Panc1 (cell line): ENCODE measurements at regions not wholly inside any gene's neighbourhood (a gene's known extent, or its start where the extent isn't known, plus 50 kb on each side); places are given as distances from the start of the nearest gene placed in this dataset.

Experiments
- ATAC-seq: fragments of 200-7000 bp; cut with Tn5 transposase; 2 replicates; pipeline ENCODE4 v1.9.1; 2020; ENCODE audit warnings: mild to moderate bottlenecking, moderate library complexity
- BruUV-seq: library from RNA; stranded (reverse); fragments of 400-500 nt; replicated peaks from 2 replicates; lab custom pipeline; 2021; lab: Mats Ljungman, UMichigan
- CTCF ChIA-PET: fragments of 300-600 bp; sonication (Branson Sonifier 250); formaldehyde crosslinking; loops from one replicate; lab custom pipeline; 2022; ENCODE audit warnings: antibody characterized with exemption; lab: Charles Lee
- POLR2A ChIA-PET: fragments of 300-600 bp; sonication (Branson Sonifier 250); formaldehyde crosslinking; loops from one replicate; lab custom pipeline; 2022; ENCODE audit warnings: antibody characterized with exemption; lab: Charles Lee
- DNase-seq: peaks from one replicate; pipeline ENCODE4 v3.0.0-alpha.2; 2010; ENCODE audit warnings: low read depth, low spot score
- H3K27ac ChIP-seq: 2 replicates; pipeline ENCODE4 v1.5.1; 2011; ENCODE audit warnings: mild to moderate bottlenecking, low read length, inconsistent platforms
- H3K27me3 ChIP-seq: fragments of 200-500 bp; sonication (Bioruptor generic); 2 replicates; pipeline ENCODE4 v1.6.0; 2014; ENCODE audit warnings: low read length, inconsistent platforms; ENCODE audit not compliant: control insufficient read depth, insufficient read depth
- H3K36me3 ChIP-seq: fragments of 200-500 bp; sonication (Bioruptor generic); 2 replicates; pipeline ENCODE4 v1.5.1; 2014; ENCODE audit warnings: inconsistent platforms, mild to moderate bottlenecking, low read length, moderate library complexity; ENCODE audit not compliant: control insufficient read depth, insufficient read depth
- H3K4me1 ChIP-seq: 2 replicates; pipeline ENCODE4 v1.5.1; 2011; ENCODE audit warnings: inconsistent platforms, mild to moderate bottlenecking, low read length, moderate library complexity; ENCODE audit not compliant: control insufficient read depth, insufficient read depth
- H3K4me3 ChIP-seq, 2 experiments: 2 replicates each; pipeline ENCODE4 v1.5.1; 2011 to 2012; ENCODE audit warnings: low read depth in 2 of 2, low read length in 2 of 2, mild to moderate bottlenecking in 2 of 2, inconsistent platforms in 1 of 2, moderate library complexity in 1 of 2
- H3K9me3 ChIP-seq: fragments of 200-500 bp; sonication (Bioruptor generic); 2 replicates; pipeline ENCODE4 v1.5.1; 2014; ENCODE audit warnings: low read depth, mild to moderate bottlenecking, inconsistent platforms, low read length, moderate library complexity; ENCODE audit not compliant: control insufficient read depth, insufficient read depth
- POLR2AphosphoS5 ChIP-seq: IDR thresholded peaks from 2 replicates; pipeline ENCODE4 v1.6.1; 2012; ENCODE audit warnings: mild to moderate bottlenecking, low read depth, low read length, moderate library complexity
- SIN3A ChIP-seq: IDR thresholded peaks from 2 replicates; pipeline ENCODE4 v1.6.1; 2012; ENCODE audit warnings: low read depth, mild to moderate bottlenecking, low read length, moderate library complexity, borderline replicate concordance; ENCODE audit not compliant: insufficient read depth
- TCF7L2 ChIP-seq: IDR thresholded peaks from 2 replicates; pipeline ENCODE4 v1.6.1; 2011; ENCODE audit warnings: mild to moderate bottlenecking, low read depth, low read length, inconsistent platforms
- in situ Hi-C: cut with HindIII; loops from 2 replicates; pipeline ENCODE4 v1.10.0; 2016; ENCODE audit warnings: low sequenced_read_pairs, low pct_unique_long_range_greater_than_20kb
- intact Hi-C: fragments of 100-400 bp; cut with micrococcal nuclease; formaldehyde crosslinking; loops from one replicate; pipeline ENCODE4 v1.10.0; 2022; ENCODE audit not compliant: unreplicated experiment
- TF ChIP-seq, protein P1 (sequence below), 2 experiments: IDR thresholded peaks; 2 replicates each; pipeline ENCODE4 v1.6.1; 2011 to 2012; ENCODE audit warnings: low read depth in 2 of 2, control low read depth in 1 of 2, low read length in 1 of 2, mild to moderate bottlenecking in 1 of 2, moderate library complexity in 1 of 2; ENCODE audit not compliant: insufficient read depth in 1 of 2
- TF ChIP-seq, protein P2 (sequence below): fragments of 450-650 bp; IDR thresholded peaks from 2 replicates; pipeline ENCODE4 v1.5.1; 2017; ENCODE audit warnings: mild to moderate bottlenecking

DNA sequence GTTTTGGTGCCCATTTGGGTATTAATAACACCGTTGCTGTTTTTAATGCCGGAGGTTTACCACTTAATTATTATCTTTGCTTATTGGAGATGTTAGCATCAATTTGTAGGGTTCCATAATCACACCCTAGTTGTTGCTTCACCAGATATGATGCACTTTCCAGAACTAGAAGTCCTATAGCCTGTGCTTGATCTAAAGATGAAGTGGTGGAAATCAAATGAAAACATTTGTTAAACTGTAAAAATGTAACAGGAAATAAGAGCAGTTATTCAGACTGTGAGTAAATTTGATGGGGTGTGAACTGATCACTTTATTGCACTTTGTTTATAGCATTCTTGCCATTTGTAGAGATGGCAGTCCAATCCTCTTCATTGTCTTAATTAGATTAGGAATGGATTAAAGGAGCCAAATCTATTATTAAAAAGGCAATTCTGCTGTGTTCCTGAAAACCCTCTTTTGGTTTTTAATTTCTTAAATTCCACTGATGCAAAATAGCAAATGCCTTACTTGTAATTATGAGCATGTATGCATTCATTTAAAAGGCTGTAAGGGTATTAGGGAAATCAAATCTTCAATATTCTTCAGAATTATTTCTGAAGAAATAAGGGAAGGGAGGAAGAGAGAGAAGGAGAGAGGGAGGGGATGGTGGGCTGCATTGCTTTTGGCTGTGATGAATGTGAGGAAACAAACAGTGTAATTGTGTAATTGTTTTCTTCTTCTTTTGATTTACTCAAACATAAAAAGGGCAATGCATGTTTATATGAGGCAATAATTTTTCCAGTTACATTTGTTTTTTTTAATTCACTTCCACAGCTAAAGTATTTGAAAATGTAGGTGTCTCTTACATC, 675.2 kb upstream of the WWC1 start:
- H3K9me3 ChIP-seq: no peaks in the 10 kb centered on the region
- CTCF ChIA-PET: no interaction called here
- intact Hi-C loops (no loop called here), in situ Hi-C loops (no loop called here)
- BruUV-seq: no TSS peak
- H3K27me3 ChIP-seq: no peaks in the 10 kb centered on the region
- POLR2A ChIA-PET: no interaction called here
- ATAC-seq: no peak
- H3K4me3 ChIP-seq: no peak overlapping the region
- no peaks in the 10 kb centered on the region for H3K4me1 ChIP-seq
- TF ChIP-seq TCF7L2: no peak
- TF ChIP-seq, protein P1, sequence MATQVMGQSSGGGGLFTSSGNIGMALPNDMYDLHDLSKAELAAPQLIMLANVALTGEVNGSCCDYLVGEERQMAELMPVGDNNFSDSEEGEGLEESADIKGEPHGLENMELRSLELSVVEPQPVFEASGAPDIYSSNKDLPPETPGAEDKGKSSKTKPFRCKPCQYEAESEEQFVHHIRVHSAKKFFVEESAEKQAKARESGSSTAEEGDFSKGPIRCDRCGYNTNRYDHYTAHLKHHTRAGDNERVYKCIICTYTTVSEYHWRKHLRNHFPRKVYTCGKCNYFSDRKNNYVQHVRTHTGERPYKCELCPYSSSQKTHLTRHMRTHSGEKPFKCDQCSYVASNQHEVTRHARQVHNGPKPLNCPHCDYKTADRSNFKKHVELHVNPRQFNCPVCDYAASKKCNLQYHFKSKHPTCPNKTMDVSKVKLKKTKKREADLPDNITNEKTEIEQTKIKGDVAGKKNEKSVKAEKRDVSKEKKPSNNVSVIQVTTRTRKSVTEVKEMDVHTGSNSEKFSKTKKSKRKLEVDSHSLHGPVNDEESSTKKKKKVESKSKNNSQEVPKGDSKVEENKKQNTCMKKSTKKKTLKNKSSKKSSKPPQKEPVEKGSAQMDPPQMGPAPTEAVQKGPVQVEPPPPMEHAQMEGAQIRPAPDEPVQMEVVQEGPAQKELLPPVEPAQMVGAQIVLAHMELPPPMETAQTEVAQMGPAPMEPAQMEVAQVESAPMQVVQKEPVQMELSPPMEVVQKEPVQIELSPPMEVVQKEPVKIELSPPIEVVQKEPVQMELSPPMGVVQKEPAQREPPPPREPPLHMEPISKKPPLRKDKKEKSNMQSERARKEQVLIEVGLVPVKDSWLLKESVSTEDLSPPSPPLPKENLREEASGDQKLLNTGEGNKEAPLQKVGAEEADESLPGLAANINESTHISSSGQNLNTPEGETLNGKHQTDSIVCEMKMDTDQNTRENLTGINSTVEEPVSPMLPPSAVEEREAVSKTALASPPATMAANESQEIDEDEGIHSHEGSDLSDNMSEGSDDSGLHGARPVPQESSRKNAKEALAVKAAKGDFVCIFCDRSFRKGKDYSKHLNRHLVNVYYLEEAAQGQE (IDR thresholded peaks at IDR 0.05; ENCODE audit: insufficient read depth in 1 of 2, low read depth in 2 of 2, low read length in 1 of 2): no peak
- no peak for TF ChIP-seq SIN3A
- no peak for TF ChIP-seq POLR2AphosphoS5
- TF ChIP-seq, protein P2, sequence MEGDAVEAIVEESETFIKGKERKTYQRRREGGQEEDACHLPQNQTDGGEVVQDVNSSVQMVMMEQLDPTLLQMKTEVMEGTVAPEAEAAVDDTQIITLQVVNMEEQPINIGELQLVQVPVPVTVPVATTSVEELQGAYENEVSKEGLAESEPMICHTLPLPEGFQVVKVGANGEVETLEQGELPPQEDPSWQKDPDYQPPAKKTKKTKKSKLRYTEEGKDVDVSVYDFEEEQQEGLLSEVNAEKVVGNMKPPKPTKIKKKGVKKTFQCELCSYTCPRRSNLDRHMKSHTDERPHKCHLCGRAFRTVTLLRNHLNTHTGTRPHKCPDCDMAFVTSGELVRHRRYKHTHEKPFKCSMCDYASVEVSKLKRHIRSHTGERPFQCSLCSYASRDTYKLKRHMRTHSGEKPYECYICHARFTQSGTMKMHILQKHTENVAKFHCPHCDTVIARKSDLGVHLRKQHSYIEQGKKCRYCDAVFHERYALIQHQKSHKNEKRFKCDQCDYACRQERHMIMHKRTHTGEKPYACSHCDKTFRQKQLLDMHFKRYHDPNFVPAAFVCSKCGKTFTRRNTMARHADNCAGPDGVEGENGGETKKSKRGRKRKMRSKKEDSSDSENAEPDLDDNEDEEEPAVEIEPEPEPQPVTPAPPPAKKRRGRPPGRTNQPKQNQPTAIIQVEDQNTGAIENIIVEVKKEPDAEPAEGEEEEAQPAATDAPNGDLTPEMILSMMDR: no peak
- no peak for DNase-seq
- no peak overlapping the region for H3K27ac ChIP-seq
- no peaks in the 10 kb centered on the region for H3K36me3 ChIP-seq

DNA sequence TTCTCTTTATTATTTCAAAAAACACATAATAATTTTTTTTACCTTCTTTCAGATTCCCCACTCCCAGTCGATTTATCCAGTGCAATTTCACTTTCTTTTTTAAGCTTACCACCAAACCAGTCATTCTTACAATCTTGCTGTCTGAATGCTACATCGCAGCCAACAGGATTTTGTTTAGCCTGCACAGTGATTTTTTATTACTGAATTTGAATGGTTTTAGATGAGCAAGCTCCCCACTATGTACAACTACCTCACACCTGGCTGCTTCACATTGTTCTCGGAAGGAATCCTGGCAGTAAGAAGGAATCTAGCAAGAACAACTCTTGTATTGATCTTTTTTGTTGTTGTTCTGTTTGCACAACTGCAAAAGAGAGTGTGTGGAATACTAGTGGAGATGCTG, 668.1 kb upstream of the WWC1 start:
- ChIA-PET CTCF (no interaction called here), POLR2A (no interaction called here)
- no peaks in the 10 kb centered on the region for H3K27me3 ChIP-seq
- DNase-seq (no peak), ATAC-seq (no peak)
- H3K4me1 ChIP-seq: no peaks in the 10 kb centered on the region
- in situ Hi-C loops (no loop called here), intact Hi-C loops (no loop called here)
- TF ChIP-seq SIN3A (no peak), POLR2AphosphoS5 (no peak), TCF7L2 (no peak)
- TF ChIP-seq, protein P2: no peak
- TF ChIP-seq, protein P1 (IDR thresholded peaks at IDR 0.05; ENCODE audit: insufficient read depth in 1 of 2, low read depth in 2 of 2, low read length in 1 of 2): no peak
- no peak overlapping the region for H3K4me3 ChIP-seq
- no TSS peak for BruUV-seq
- no peaks in the 10 kb centered on the region for H3K36me3 ChIP-seq
- H3K9me3 ChIP-seq: no peaks in the 10 kb centered on the region
- H3K27ac ChIP-seq: no peak overlapping the region
